WI38 (cell line): ENCODE measurements at regions not wholly inside any gene's neighbourhood (a gene's known extent, or its start where the extent isn't known, plus 50 kb on each side); places are given as distances from the start of the nearest gene placed in this dataset.

Source experiments
- H3K4me3 ChIP-seq: 2 replicates; pipeline ENCODE4 v1.5.1; 2011; ENCODE audit warnings: low read depth, mild to moderate bottlenecking, control low read depth, low read length
- CTCF ChIP-seq: IDR thresholded peaks from 2 replicates; pipeline ENCODE4 v1.5.1; 2012; ENCODE audit warnings: low read depth, mild to moderate bottlenecking, control low read depth, low read length

- TF ChIP-seq CTCF: no peak
- no peak overlapping the region for H3K4me3 ChIP-seq
Observed at GRCh38 chr18:51637881-51638280, 440.4 kb upstream of the MEX3C start.

GRCh38 chr18:51639541-51639940 is 442.1 kb upstream of the MEX3C start:
- TF ChIP-seq CTCF: no peak
- H3K4me3 ChIP-seq: no peak overlapping the region

- no peak for TF ChIP-seq CTCF
- H3K4me3 ChIP-seq: no peak overlapping the region
Observed at GRCh38 chr18:51643483-51643882, 446.0 kb upstream of the MEX3C start.

- no peak overlapping the region for H3K4me3 ChIP-seq
Observed at GRCh38 chr18:51645607-51646006, 448.1 kb upstream of the MEX3C start.

GRCh38 chr18:51647346-51647745 is 449.9 kb upstream of the MEX3C start:
- TF ChIP-seq CTCF: no peak
- no peak overlapping the region for H3K4me3 ChIP-seq

More at GRCh38 chr18:51645607-51646006, 448.1 kb upstream of the MEX3C start:
- TF ChIP-seq CTCF: no peak

- no peak for TF ChIP-seq CTCF
- no peak overlapping the region for H3K4me3 ChIP-seq
Observed at GRCh38 chr18:51647942-51648341, 450.5 kb upstream of the MEX3C start.

- no peak for TF ChIP-seq CTCF
- no peak overlapping the region for H3K4me3 ChIP-seq
Observed at GRCh38 chr18:51649796-51650195, 452.3 kb upstream of the MEX3C start.
